ENCODE measurements at regions not wholly inside any gene's neighbourhood (a gene's known extent, or its start where the extent isn't known, plus 50 kb on each side); places are given as distances from the start of the nearest gene placed in this dataset.

GRCh38 chr13:40330950-40331349 lies 335.5 kb downstream of the FOXO1 start:
- Histone ChIP-seq H3K79me2 (ENCODE audit: control insufficient read depth, low read length) (no peaks in the 10 kb centered on the region), H3K4me2 (ENCODE audit: low read length) (no peak overlapping the region)
- no peak for TF ChIP-seq EZH2phosphoT487 (IDR thresholded peaks at IDR 0.05; ENCODE audit: borderline replicate concordance, low read length)
- TF ChIP-seq CTCF (IDR thresholded peaks at IDR 0.05; ENCODE audit: low read depth, low read length, poor library complexity, severe bottlenecking) = no peak

GRCh38 chr13:40331802-40332201 lies 334.6 kb downstream of the FOXO1 start:
- no peak overlapping the region for H3K27ac ChIP-seq (ENCODE audit: low read depth, low read length)
- H3K4me3 ChIP-seq (ENCODE audit: low read length) = no peak overlapping the region
- no peaks in the 10 kb centered on the region for H3K79me2 ChIP-seq (ENCODE audit: control insufficient read depth, low read length)
- TF ChIP-seq EZH2phosphoT487 (IDR thresholded peaks at IDR 0.05; ENCODE audit: borderline replicate concordance, low read length) (no peak), CTCF (IDR thresholded peaks at IDR 0.05; ENCODE audit: low read depth, low read length, poor library complexity, severe bottlenecking) (no peak)
- H3K36me3 ChIP-seq (ENCODE audit: control insufficient read depth, low read length) = no peaks in the 10 kb centered on the region
- H3K9me2 ChIP-seq (replicated peaks; ENCODE audit: control insufficient read depth, low read length) = no peaks in the 10 kb centered on the region
- no peak overlapping the region for H3K4me2 ChIP-seq (ENCODE audit: low read length)
- H3K4me1 ChIP-seq (ENCODE audit: control insufficient read depth, low read length) = peaks cover 4% of the 10 kb centered on the region
- no peaks in the 10 kb centered on the region for H4K20me1 ChIP-seq (ENCODE audit: control insufficient read depth, insufficient read depth, low read depth, low read length)
- H3K27me3 ChIP-seq (ENCODE audit: control insufficient read depth, low read length) = no peaks in the 10 kb centered on the region
- no peaks in the 10 kb centered on the region for H3K9me3 ChIP-seq (ENCODE audit: control insufficient read depth, insufficient read depth, low read length)
- H3F3A ChIP-seq (ENCODE audit: control insufficient read depth, insufficient read depth) = no peaks in the 10 kb centered on the region

More at GRCh38 chr13:40330950-40331349, 335.5 kb downstream of the FOXO1 start:
- Histone ChIP-seq H3K4me3 (ENCODE audit: low read length) (no peak overlapping the region), H3F3A (ENCODE audit: control insufficient read depth, insufficient read depth) (no peaks in the 10 kb centered on the region), H3K36me3 (ENCODE audit: control insufficient read depth, low read length) (no peaks in the 10 kb centered on the region), H3K9me3 (ENCODE audit: control insufficient read depth, insufficient read depth, low read length) (no peaks in the 10 kb centered on the region), H3K4me1 (ENCODE audit: control insufficient read depth, low read length) (peaks cover 12% of the 10 kb centered on the region), H3K27me3 (ENCODE audit: control insufficient read depth, low read length) (no peaks in the 10 kb centered on the region), H3K27ac (ENCODE audit: low read depth, low read length) (no peak overlapping the region), H3K9me2 (replicated peaks; ENCODE audit: control insufficient read depth, low read length) (no peaks in the 10 kb centered on the region), H4K20me1 (ENCODE audit: control insufficient read depth, insufficient read depth, low read depth, low read length) (no peaks in the 10 kb centered on the region)

GRCh38 chr13:40333226-40333625 lies 333.2 kb downstream of the FOXO1 start:
- Histone ChIP-seq H3F3A (ENCODE audit: control insufficient read depth, insufficient read depth) (no peaks in the 10 kb centered on the region), H3K36me3 (ENCODE audit: control insufficient read depth, low read length) (no peaks in the 10 kb centered on the region), H4K20me1 (ENCODE audit: control insufficient read depth, insufficient read depth, low read depth, low read length) (no peaks in the 10 kb centered on the region), H3K27me3 (ENCODE audit: control insufficient read depth, low read length) (no peaks in the 10 kb centered on the region), H3K4me3 (ENCODE audit: low read length) (no peak overlapping the region), H3K4me2 (ENCODE audit: low read length) (no peak overlapping the region), H3K4me1 (ENCODE audit: control insufficient read depth, low read length) (0 out of 2 replicates have a peak, but pooled peaks cover 3% of the 10 kb centered on the region), H3K9me2 (replicated peaks; ENCODE audit: control insufficient read depth, low read length) (no peaks in the 10 kb centered on the region), H3K27ac (ENCODE audit: low read depth, low read length) (no peak overlapping the region), H3K9me3 (ENCODE audit: control insufficient read depth, insufficient read depth, low read length) (no peaks in the 10 kb centered on the region), H3K79me2 (ENCODE audit: control insufficient read depth, low read length) (no peaks in the 10 kb centered on the region)
- TF ChIP-seq EZH2phosphoT487 (IDR thresholded peaks at IDR 0.05; ENCODE audit: borderline replicate concordance, low read length) (no peak), CTCF (IDR thresholded peaks at IDR 0.05; ENCODE audit: low read depth, low read length, poor library complexity, severe bottlenecking) (no peak)
